ENCODE measurements at regions not wholly inside any gene's neighbourhood (a gene's known extent, or its start where the extent isn't known, plus 50 kb on each side); places are given as distances from the start of the nearest gene placed in this dataset.
"Not testable (repeated sequence)": the region's sequence is repeated elsewhere in the genome, so short reads cannot be mapped to it uniquely, and the experiment has no call there.

DNA sequence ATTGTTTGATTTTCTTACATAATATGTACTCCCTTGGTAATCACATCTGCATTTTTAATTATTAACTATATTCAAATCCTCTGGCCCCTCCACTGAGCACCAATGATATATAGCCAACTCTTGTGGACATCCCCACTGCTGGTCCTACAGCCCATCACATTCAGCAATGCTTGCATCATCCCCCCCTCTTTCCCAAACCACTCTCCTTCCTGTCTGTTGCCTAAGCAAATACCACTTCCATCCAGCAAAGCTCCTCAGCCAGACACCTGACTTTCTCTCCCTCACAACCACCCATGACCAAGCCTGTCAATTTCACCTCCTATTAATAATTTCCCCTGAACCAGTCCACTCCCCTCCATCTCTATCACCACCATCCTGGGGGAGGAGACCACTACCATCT, 330.1 kb downstream of the GOLGA6L6 start:
- TF ChIP-seq RAD21 (conservative IDR thresholded peaks at IDR 0.05); CTCF (IDR thresholded peaks at IDR 0.05; ENCODE audit: poor library complexity, severe bottlenecking); POLR2AphosphoS5 (IDR thresholded peaks at IDR 0.05); MXI1 (conservative IDR thresholded peaks at IDR 0.05; ENCODE audit: poor library complexity, severe bottlenecking): not testable (repeated sequence)
- TF ChIP-seq, protein P1, sequence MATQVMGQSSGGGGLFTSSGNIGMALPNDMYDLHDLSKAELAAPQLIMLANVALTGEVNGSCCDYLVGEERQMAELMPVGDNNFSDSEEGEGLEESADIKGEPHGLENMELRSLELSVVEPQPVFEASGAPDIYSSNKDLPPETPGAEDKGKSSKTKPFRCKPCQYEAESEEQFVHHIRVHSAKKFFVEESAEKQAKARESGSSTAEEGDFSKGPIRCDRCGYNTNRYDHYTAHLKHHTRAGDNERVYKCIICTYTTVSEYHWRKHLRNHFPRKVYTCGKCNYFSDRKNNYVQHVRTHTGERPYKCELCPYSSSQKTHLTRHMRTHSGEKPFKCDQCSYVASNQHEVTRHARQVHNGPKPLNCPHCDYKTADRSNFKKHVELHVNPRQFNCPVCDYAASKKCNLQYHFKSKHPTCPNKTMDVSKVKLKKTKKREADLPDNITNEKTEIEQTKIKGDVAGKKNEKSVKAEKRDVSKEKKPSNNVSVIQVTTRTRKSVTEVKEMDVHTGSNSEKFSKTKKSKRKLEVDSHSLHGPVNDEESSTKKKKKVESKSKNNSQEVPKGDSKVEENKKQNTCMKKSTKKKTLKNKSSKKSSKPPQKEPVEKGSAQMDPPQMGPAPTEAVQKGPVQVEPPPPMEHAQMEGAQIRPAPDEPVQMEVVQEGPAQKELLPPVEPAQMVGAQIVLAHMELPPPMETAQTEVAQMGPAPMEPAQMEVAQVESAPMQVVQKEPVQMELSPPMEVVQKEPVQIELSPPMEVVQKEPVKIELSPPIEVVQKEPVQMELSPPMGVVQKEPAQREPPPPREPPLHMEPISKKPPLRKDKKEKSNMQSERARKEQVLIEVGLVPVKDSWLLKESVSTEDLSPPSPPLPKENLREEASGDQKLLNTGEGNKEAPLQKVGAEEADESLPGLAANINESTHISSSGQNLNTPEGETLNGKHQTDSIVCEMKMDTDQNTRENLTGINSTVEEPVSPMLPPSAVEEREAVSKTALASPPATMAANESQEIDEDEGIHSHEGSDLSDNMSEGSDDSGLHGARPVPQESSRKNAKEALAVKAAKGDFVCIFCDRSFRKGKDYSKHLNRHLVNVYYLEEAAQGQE (IDR thresholded peaks at IDR 0.05; ENCODE audit: borderline replicate concordance): not testable (repeated sequence)

Measured in neural cell (in vitro differentiated cells).